ENCODE measurements at regions not wholly inside any gene's neighbourhood (a gene's known extent, or its start where the extent isn't known, plus 50 kb on each side); places are given as distances from the start of the nearest gene placed in this dataset.

DNA sequence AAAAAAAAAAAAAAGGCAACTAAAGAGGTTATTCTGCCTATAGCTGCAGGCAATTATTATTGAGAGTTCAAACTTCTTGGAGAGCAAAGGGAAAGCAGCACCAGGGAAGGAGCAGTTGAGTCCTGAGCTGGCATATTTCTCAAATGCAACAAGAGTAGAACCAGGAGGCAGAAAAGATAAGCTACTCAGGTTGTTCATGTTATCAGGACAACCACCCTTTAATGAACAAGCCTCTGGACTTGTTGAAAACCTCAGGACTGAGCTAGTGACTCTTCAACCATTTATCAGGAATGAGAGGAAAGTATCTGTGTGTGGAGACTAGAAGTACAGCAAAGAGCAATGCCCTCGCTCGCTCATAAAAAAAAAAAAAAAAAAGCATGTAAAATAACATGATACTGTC lies 183.0 kb downstream of the KCTD12 start:
- no peaks in the 10 kb centered on the region for H4K20me1 ChIP-seq (ENCODE audit: insufficient read depth, low read length)
- H3K9ac ChIP-seq (ENCODE audit: low read length): no peak overlapping the region
- no peaks in the 10 kb centered on the region for H3K9me3 ChIP-seq (replicated peaks; ENCODE audit: insufficient read depth, low read length)
- no peak overlapping the region for H3K27ac ChIP-seq (ENCODE audit: low read length)
- no peak overlapping the region for H2AFZ ChIP-seq (ENCODE audit: low read length)
- TF ChIP-seq EZH2phosphoT487 (IDR thresholded peaks at IDR 0.05; ENCODE audit: low read length): no peak
- TF ChIP-seq, protein P1, sequence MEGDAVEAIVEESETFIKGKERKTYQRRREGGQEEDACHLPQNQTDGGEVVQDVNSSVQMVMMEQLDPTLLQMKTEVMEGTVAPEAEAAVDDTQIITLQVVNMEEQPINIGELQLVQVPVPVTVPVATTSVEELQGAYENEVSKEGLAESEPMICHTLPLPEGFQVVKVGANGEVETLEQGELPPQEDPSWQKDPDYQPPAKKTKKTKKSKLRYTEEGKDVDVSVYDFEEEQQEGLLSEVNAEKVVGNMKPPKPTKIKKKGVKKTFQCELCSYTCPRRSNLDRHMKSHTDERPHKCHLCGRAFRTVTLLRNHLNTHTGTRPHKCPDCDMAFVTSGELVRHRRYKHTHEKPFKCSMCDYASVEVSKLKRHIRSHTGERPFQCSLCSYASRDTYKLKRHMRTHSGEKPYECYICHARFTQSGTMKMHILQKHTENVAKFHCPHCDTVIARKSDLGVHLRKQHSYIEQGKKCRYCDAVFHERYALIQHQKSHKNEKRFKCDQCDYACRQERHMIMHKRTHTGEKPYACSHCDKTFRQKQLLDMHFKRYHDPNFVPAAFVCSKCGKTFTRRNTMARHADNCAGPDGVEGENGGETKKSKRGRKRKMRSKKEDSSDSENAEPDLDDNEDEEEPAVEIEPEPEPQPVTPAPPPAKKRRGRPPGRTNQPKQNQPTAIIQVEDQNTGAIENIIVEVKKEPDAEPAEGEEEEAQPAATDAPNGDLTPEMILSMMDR (IDR thresholded peaks at IDR 0.05; ENCODE audit: low read length): no peak
- no peak for TF ChIP-seq EZH2 (optimal IDR thresholded peaks at IDR 0.05; ENCODE audit: low read depth, low read length)
- H3K79me2 ChIP-seq (ENCODE audit: low read length): no peaks in the 10 kb centered on the region
- H3K4me3 ChIP-seq (ENCODE audit: low read length): no peak overlapping the region
- no peaks in the 10 kb centered on the region for H3K36me3 ChIP-seq (replicated peaks; ENCODE audit: insufficient read depth, low read length)
- H3F3A ChIP-seq (ENCODE audit: insufficient read depth, low read length): no peaks in the 10 kb centered on the region
- H3K4me2 ChIP-seq (ENCODE audit: low read depth, low read length): no peak overlapping the region
- no peaks in the 10 kb centered on the region for H3K9me2 ChIP-seq (replicated peaks; ENCODE audit: insufficient read depth, low read length)
- H3K27me3 ChIP-seq (replicated peaks; ENCODE audit: insufficient read depth, low read length): no peaks in the 10 kb centered on the region
- no peaks in the 10 kb centered on the region for H3K4me1 ChIP-seq (ENCODE audit: low read length)
- DNase-seq: no peak

DNA sequence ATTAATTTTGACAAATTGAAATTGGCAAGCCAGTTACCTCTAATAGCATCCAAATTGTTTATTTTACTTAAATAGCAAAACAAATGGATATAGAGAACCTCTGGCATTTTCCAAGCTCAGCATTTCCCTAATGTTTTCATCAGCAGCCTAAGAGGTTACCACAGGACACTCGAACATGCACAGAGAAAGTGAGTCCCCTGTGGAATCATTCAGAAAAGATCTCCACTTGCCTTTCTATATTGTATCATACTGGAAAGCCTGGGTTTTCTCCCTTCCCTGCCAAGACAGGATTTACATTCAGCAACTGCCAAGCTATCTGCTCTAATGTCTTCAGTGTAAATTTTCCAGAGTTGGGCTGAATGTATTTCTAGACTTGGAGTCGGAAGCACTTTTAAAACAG lies 188.9 kb downstream of the KCTD12 start:
- no peak overlapping the region for H3K4me3 ChIP-seq (ENCODE audit: low read length)
- no peak overlapping the region for H3K27ac ChIP-seq (ENCODE audit: low read length)
- H3K79me2 ChIP-seq (ENCODE audit: low read length): no peaks in the 10 kb centered on the region
- H3F3A ChIP-seq (ENCODE audit: insufficient read depth, low read length): no peaks in the 10 kb centered on the region
- no peaks in the 10 kb centered on the region for H3K4me1 ChIP-seq (ENCODE audit: low read length)
- H3K36me3 ChIP-seq (replicated peaks; ENCODE audit: insufficient read depth, low read length): no peaks in the 10 kb centered on the region
- no peaks in the 10 kb centered on the region for H3K27me3 ChIP-seq (replicated peaks; ENCODE audit: insufficient read depth, low read length)
- H3K9me2 ChIP-seq (replicated peaks; ENCODE audit: insufficient read depth, low read length): no peaks in the 10 kb centered on the region
- DNase-seq: no peak
- H4K20me1 ChIP-seq (ENCODE audit: insufficient read depth, low read length): no peaks in the 10 kb centered on the region
- H3K9ac ChIP-seq (ENCODE audit: low read length): no peak overlapping the region
- no peaks in the 10 kb centered on the region for H3K9me3 ChIP-seq (replicated peaks; ENCODE audit: insufficient read depth, low read length)
- TF ChIP-seq EZH2 (optimal IDR thresholded peaks at IDR 0.05; ENCODE audit: low read depth, low read length): no peak
- TF ChIP-seq EZH2phosphoT487 (IDR thresholded peaks at IDR 0.05; ENCODE audit: low read length): no peak
- TF ChIP-seq, protein P1 (IDR thresholded peaks at IDR 0.05; ENCODE audit: low read length): no peak
- H2AFZ ChIP-seq (ENCODE audit: low read length): no peak overlapping the region
- H3K4me2 ChIP-seq (ENCODE audit: low read depth, low read length): no peak overlapping the region

DNA sequence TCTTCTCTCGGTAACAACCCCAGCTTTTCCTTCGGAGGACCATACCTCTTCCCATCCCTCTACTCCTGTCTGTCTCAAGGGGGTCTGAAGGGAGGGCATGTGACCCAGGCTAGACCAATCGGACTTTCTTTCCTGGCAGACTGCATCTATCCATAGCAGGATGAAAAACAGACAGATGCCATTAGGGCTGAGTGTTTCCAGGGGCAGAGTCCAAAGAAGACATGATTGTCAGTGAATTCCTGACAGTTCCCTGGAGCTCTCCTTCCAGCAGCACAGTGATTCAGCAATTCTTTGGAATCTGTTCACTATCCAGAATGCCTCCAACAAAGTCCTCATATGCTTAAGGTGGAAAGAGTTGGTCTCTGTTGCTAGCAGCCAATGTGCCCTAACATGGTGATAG lies 189.8 kb downstream of the KCTD12 start:
- H2AFZ ChIP-seq (ENCODE audit: low read length): no peak overlapping the region

More for the DNA sequence above, 189.8 kb downstream of the KCTD12 start:
- H3K9ac ChIP-seq (ENCODE audit: low read length): no peak overlapping the region
- DNase-seq: no peak
- H3K27me3 ChIP-seq (replicated peaks; ENCODE audit: insufficient read depth, low read length): no peaks in the 10 kb centered on the region
- H4K20me1 ChIP-seq (ENCODE audit: insufficient read depth, low read length): no peaks in the 10 kb centered on the region
- H3K4me1 ChIP-seq (ENCODE audit: low read length): no peaks in the 10 kb centered on the region
- H3K9me2 ChIP-seq (replicated peaks; ENCODE audit: insufficient read depth, low read length): no peaks in the 10 kb centered on the region
- no peaks in the 10 kb centered on the region for H3K9me3 ChIP-seq (replicated peaks; ENCODE audit: insufficient read depth, low read length)
- no peak overlapping the region for H3K4me2 ChIP-seq (ENCODE audit: low read depth, low read length)
- TF ChIP-seq, protein P1 (IDR thresholded peaks at IDR 0.05; ENCODE audit: low read length): no peak
- no peak for TF ChIP-seq EZH2 (optimal IDR thresholded peaks at IDR 0.05; ENCODE audit: low read depth, low read length)
- no peak for TF ChIP-seq EZH2phosphoT487 (IDR thresholded peaks at IDR 0.05; ENCODE audit: low read length)
- no peaks in the 10 kb centered on the region for H3K79me2 ChIP-seq (ENCODE audit: low read length)
- H3K4me3 ChIP-seq (ENCODE audit: low read length): no peak overlapping the region
- H3F3A ChIP-seq (ENCODE audit: insufficient read depth, low read length): no peaks in the 10 kb centered on the region
- no peaks in the 10 kb centered on the region for H3K36me3 ChIP-seq (replicated peaks; ENCODE audit: insufficient read depth, low read length)
- H3K27ac ChIP-seq (ENCODE audit: low read length): no peak overlapping the region

Data from MM.1S (cell line).